Stimulated activated naive CD8-positive, alpha-beta T cell treated with anti-CD3 and anti-CD28 coated beads, Interleukin-15, amount 100 ng/mL, for 72 hours (primary cell): ENCODE measurements at regions not wholly inside any gene's neighbourhood (a gene's known extent, or its start where the extent isn't known, plus 50 kb on each side); places are given as distances from the start of the nearest gene placed in this dataset.

ENCODE experiments used
- ATAC-seq: fragments of 150-1000 bp; cut with Tn5 transposase; 2 replicates; pipeline ENCODE4 v1.10.0; 2021; ENCODE audit warnings: mild to moderate bottlenecking, moderate library complexity
- DNase-seq, 2 donors: peaks; one replicate each; pipeline ENCODE4 v3.0.0; 2021 to 2022
- H3K27ac Mint-ChIP-seq, 2 donors: one replicate each; pipeline ENCODE4 v1.8.0; 2022; ENCODE audit warnings: mild to moderate bottlenecking in 2 of 2, mixed read lengths in 2 of 2, moderate library complexity in 2 of 2
- H3K27me3 Mint-ChIP-seq: one replicate; pipeline ENCODE4 v1.8.0; 2022; ENCODE audit warnings: mixed read lengths
- H3K4me1 Mint-ChIP-seq: one replicate; pipeline ENCODE4 v1.8.0; 2022; ENCODE audit warnings: mild to moderate bottlenecking, mixed read lengths
- H3K4me3 Mint-ChIP-seq, 2 donors: one replicate each; pipeline ENCODE4 v1.8.0; 2022; ENCODE audit warnings: mild to moderate bottlenecking in 2 of 2, mixed read lengths in 2 of 2, moderate library complexity in 1 of 2
- H3K9me3 Mint-ChIP-seq, 2 donors: one replicate each; pipeline ENCODE4 v1.8.0; 2022; ENCODE audit warnings: mixed read lengths in 2 of 2

GRCh38 chr2:193989645-193990044 is 1667.4 kb upstream of the SLC39A10 start:
- DNase-seq (no peak), ATAC-seq (no peak)
- Mint-ChIP-seq H3K9me3 (peaks cover 0 to 4% of the 10 kb centered on the region in 2 donors), H3K4me1 (no peaks in the 10 kb centered on the region), H3K4me3 (no peak overlapping the region), H3K27ac (no peak overlapping the region), H3K27me3 (no peaks in the 10 kb centered on the region)

- no peaks in the 10 kb centered on the region for H3K27me3 Mint-ChIP-seq
- ATAC-seq: no peak
- DNase-seq: no peak
- H3K4me1 Mint-ChIP-seq: no peaks in the 10 kb centered on the region
- H3K27ac Mint-ChIP-seq: no peak overlapping the region
- H3K4me3 Mint-ChIP-seq: no peak overlapping the region
- H3K9me3 Mint-ChIP-seq: peaks cover 0 to 4% of the 10 kb centered on the region in 2 donors
Observed at GRCh38 chr2:193988784-193989183, 1668.2 kb upstream of the SLC39A10 start.

GRCh38 chr2:193985272-193985671 is 1671.8 kb upstream of the SLC39A10 start:
- ATAC-seq: no peak
- DNase-seq: no peak
- H3K27ac Mint-ChIP-seq: no peak overlapping the region
- no peaks in the 10 kb centered on the region for H3K4me1 Mint-ChIP-seq
- no peak overlapping the region for H3K4me3 Mint-ChIP-seq
- H3K27me3 Mint-ChIP-seq: no peaks in the 10 kb centered on the region
- peaks cover 0 to 4% of the 10 kb centered on the region in 2 donors for H3K9me3 Mint-ChIP-seq

- Mint-ChIP-seq H3K9me3 (peaks cover 0 to 9% of the 10 kb centered on the region in 2 donors), H3K4me3 (no peak overlapping the region), H3K27me3 (no peaks in the 10 kb centered on the region), H3K4me1 (no peaks in the 10 kb centered on the region), H3K27ac (no peak overlapping the region)
- ATAC-seq (no peak), DNase-seq (no peak)
Observed at GRCh38 chr2:193980599-193980998, 1676.4 kb upstream of the SLC39A10 start.

GRCh38 chr2:193973781-193974180 is 1683.2 kb upstream of the SLC39A10 start:
- Mint-ChIP-seq H3K4me1 (no peaks in the 10 kb centered on the region), H3K27ac (no peak overlapping the region), H3K9me3 (peaks cover 0 to 9% of the 10 kb centered on the region in 2 donors), H3K4me3 (no peak overlapping the region), H3K27me3 (no peaks in the 10 kb centered on the region)
- ATAC-seq (no peak), DNase-seq (no peak)

GRCh38 chr2:193966590-193966989 is 1690.4 kb upstream of the SLC39A10 start:
- Mint-ChIP-seq H3K4me1 (no peaks in the 10 kb centered on the region), H3K27me3 (no peaks in the 10 kb centered on the region), H3K9me3 (no peaks in the 10 kb centered on the region), H3K27ac (no peak overlapping the region), H3K4me3 (no peak overlapping the region)
- no peak for ATAC-seq
- DNase-seq: no peak

- Mint-ChIP-seq H3K27ac (no peak overlapping the region), H3K9me3 (no peaks in the 10 kb centered on the region), H3K4me3 (no peak overlapping the region), H3K27me3 (no peaks in the 10 kb centered on the region), H3K4me1 (no peaks in the 10 kb centered on the region)
- no peak for DNase-seq
- ATAC-seq: no peak
Observed at GRCh38 chr2:193965263-193965662, 1691.8 kb upstream of the SLC39A10 start.

- Mint-ChIP-seq H3K27me3 (no peaks in the 10 kb centered on the region), H3K4me1 (no peaks in the 10 kb centered on the region), H3K9me3 (no peaks in the 10 kb centered on the region), H3K4me3 (no peak overlapping the region), H3K27ac (no peak overlapping the region)
- DNase-seq: no peak
- no peak for ATAC-seq
Observed at GRCh38 chr2:193963472-193964119, 1693.4 kb upstream of the SLC39A10 start.

GRCh38 chr2:193946806-193947205 is 1710.2 kb upstream of the SLC39A10 start:
- H3K4me3 Mint-ChIP-seq: no peak overlapping the region
- H3K4me1 Mint-ChIP-seq: no peaks in the 10 kb centered on the region
- H3K27ac Mint-ChIP-seq: no peak overlapping the region
- no peak for ATAC-seq
- DNase-seq: no peak
- no peaks in the 10 kb centered on the region for H3K9me3 Mint-ChIP-seq
- H3K27me3 Mint-ChIP-seq: no peaks in the 10 kb centered on the region

- Mint-ChIP-seq H3K9me3 (no peaks in the 10 kb centered on the region), H3K4me1 (no peaks in the 10 kb centered on the region), H3K4me3 (no peak overlapping the region), H3K27me3 (no peaks in the 10 kb centered on the region), H3K27ac (no peak overlapping the region)
- ATAC-seq (no peak), DNase-seq (no peak)
Observed at GRCh38 chr2:193943406-193943960, 1713.5 kb upstream of the SLC39A10 start.

GRCh38 chr2:193935114-193935513 is 1721.9 kb upstream of the SLC39A10 start:
- Mint-ChIP-seq H3K4me1 (no peaks in the 10 kb centered on the region), H3K27me3 (no peaks in the 10 kb centered on the region), H3K9me3 (peaks cover 0 to 7% of the 10 kb centered on the region in 2 donors), H3K4me3 (no peak overlapping the region), H3K27ac (no peak overlapping the region)
- ATAC-seq (no peak), DNase-seq (no peak)

- Mint-ChIP-seq H3K4me3 (no peak overlapping the region), H3K27me3 (no peaks in the 10 kb centered on the region), H3K27ac (peak overlapping the region in 1 of 2 donors; percentile 88), H3K4me1 (no peaks in the 10 kb centered on the region), H3K9me3 (no peaks in the 10 kb centered on the region)
- DNase-seq (no peak), ATAC-seq (no peak)
Observed at GRCh38 chr2:193929131-193929530, 1727.9 kb upstream of the SLC39A10 start.

GRCh38 chr2:193907561-193907960 is 1712.8 kb upstream of the TMEFF2 start:
- H3K4me3 Mint-ChIP-seq: no peak overlapping the region
- ATAC-seq (no peak), DNase-seq (no peak)
- H3K27ac Mint-ChIP-seq: no peak overlapping the region
- H3K9me3 Mint-ChIP-seq: no peaks in the 10 kb centered on the region
- H3K27me3 Mint-ChIP-seq: no peaks in the 10 kb centered on the region
- no peaks in the 10 kb centered on the region for H3K4me1 Mint-ChIP-seq

GRCh38 chr2:193900292-193900691 is 1705.6 kb upstream of the TMEFF2 start:
- DNase-seq (no peak), ATAC-seq (no peak)
- Mint-ChIP-seq H3K27ac (no peak overlapping the region), H3K4me1 (no peaks in the 10 kb centered on the region), H3K4me3 (no peak overlapping the region), H3K9me3 (no peaks in the 10 kb centered on the region), H3K27me3 (no peaks in the 10 kb centered on the region)

GRCh38 chr2:193895226-193895625 is 1700.5 kb upstream of the TMEFF2 start:
- DNase-seq (no peak), ATAC-seq (peak; percentile 57)
- Mint-ChIP-seq H3K4me1 (no peaks in the 10 kb centered on the region), H3K9me3 (peaks cover 0 to 1% of the 10 kb centered on the region in 2 donors), H3K4me3 (no peak overlapping the region), H3K27ac (no peak overlapping the region), H3K27me3 (no peaks in the 10 kb centered on the region)

- no peak for ATAC-seq
- H3K27me3 Mint-ChIP-seq: no peaks in the 10 kb centered on the region
- peaks cover 0 to 3% of the 10 kb centered on the region in 2 donors for H3K9me3 Mint-ChIP-seq
- no peak overlapping the region for H3K4me3 Mint-ChIP-seq
- DNase-seq: no peak
- no peaks in the 10 kb centered on the region for H3K4me1 Mint-ChIP-seq
- H3K27ac Mint-ChIP-seq: no peak overlapping the region
Observed at GRCh38 chr2:193894081-193894480, 1699.3 kb upstream of the TMEFF2 start.

GRCh38 chr2:193891023-193891422 is 1696.3 kb upstream of the TMEFF2 start:
- no peak overlapping the region for H3K27ac Mint-ChIP-seq
- H3K9me3 Mint-ChIP-seq: peaks cover 0 to 3% of the 10 kb centered on the region in 2 donors
- H3K27me3 Mint-ChIP-seq: no peaks in the 10 kb centered on the region
- no peak overlapping the region for H3K4me3 Mint-ChIP-seq
- DNase-seq: no peak
- no peak for ATAC-seq
- H3K4me1 Mint-ChIP-seq: no peaks in the 10 kb centered on the region
